M059J (cell line): ENCODE measurements at regions not wholly inside any gene's neighbourhood (a gene's known extent, or its start where the extent isn't known, plus 50 kb on each side); places are given as distances from the start of the nearest gene placed in this dataset.

Experiments used
- DNase-seq: peaks from one replicate; pipeline ENCODE4 v3.0.0-alpha.2; 2012; ENCODE audit warnings: low read depth

GRCh38 chr11:44493383-44493782 is 72.1 kb upstream of the CD82 start:
- no peak for DNase-seq

- no peak for DNase-seq
Measured at GRCh38 chr11:44493930-44494329, 71.5 kb upstream of the CD82 start.

GRCh38 chr11:44494785-44495184 is 70.7 kb upstream of the CD82 start:
- no peak for DNase-seq

GRCh38 chr11:44496391-44496790 is 69.1 kb upstream of the CD82 start:
- no peak for DNase-seq

GRCh38 chr11:44498089-44498871 is 67.2 kb upstream of the CD82 start:
- DNase-seq: no peak

GRCh38 chr11:44502506-44502905 is 63.0 kb upstream of the CD82 start:
- no peak for DNase-seq

- DNase-seq: peak; percentile 73
Measured at GRCh38 chr11:44505581-44506054, 59.8 kb upstream of the CD82 start.

GRCh38 chr11:44506375-44507016 is 59.0 kb upstream of the CD82 start:
- peak; percentile 67 for DNase-seq

GRCh38 chr11:44507491-44507890 is 58.0 kb upstream of the CD82 start:
- no peak for DNase-seq

GRCh38 chr11:44507896-44508445 is 57.5 kb upstream of the CD82 start:
- DNase-seq: no peak

GRCh38 chr11:44509296-44509695 is 56.2 kb upstream of the CD82 start:
- DNase-seq: no peak

GRCh38 chr11:44510372-44510771 is 55.1 kb upstream of the CD82 start:
- DNase-seq: no peak

- no peak for DNase-seq
Measured at GRCh38 chr11:44512818-44513217, 52.6 kb upstream of the CD82 start.

- no peak for DNase-seq
Measured at GRCh38 chr11:44515048-44515447, 50.4 kb upstream of the CD82 start.
